Right lobe of liver (tissue), 4 donors: ENCODE measurements at regions not wholly inside any gene's neighbourhood (a gene's known extent, or its start where the extent isn't known, plus 50 kb on each side); places are given as distances from the start of the nearest gene placed in this dataset.

Source experiments
- CTCF ChIP-seq, 4 donors: fragments of 200-600 bp in 3 of 4; fragments of 450-650 bp in 1 of 4; IDR thresholded peaks; one replicate each; pipeline versions ENCODE4 v1.5.1 to v1.8.0; 2016 to 2022; ENCODE audit warnings: antibody characterized with exemption in 4 of 4, mild to moderate bottlenecking in 2 of 4
- POLR2A ChIP-seq: fragments of 450-650 bp; IDR thresholded peaks from one replicate; pipeline ENCODE4 v1.6.1; 2017; ENCODE audit warnings: antibody characterized with exemption, mild to moderate bottlenecking
- donor health status: DM: no; HTN: no; CAD: no.
- donor health status: DM: no; HTN: no; CAD: no.
- donor health status: DM: no; HTN: yes; CAD: no.

GRCh38 chr3:193816656-193817311 is 223.8 kb downstream of the OPA1 start:
- TF ChIP-seq CTCF (IDR thresholded peaks at IDR 0.05) (no peak), POLR2A (no peak)
